CD4-positive, CD25-positive, alpha-beta regulatory T cell (primary cell): ENCODE measurements at regions not wholly inside any gene's neighbourhood (a gene's known extent, or its start where the extent isn't known, plus 50 kb on each side); places are given as distances from the start of the nearest gene placed in this dataset.

Experiments used
- ATAC-seq, 2 donors: fragments of 150-1000 bp; cut with Tn5 transposase; one replicate each; pipeline ENCODE4 v1.10.0; 2021; ENCODE audit warnings: low read depth in 2 of 2, moderate number of reproducible peaks in 2 of 2, moderate library complexity in 1 of 2
- DNase-seq, 3 donors: peaks; one replicate each; pipeline versions ENCODE4 v3.0.0 to v3.0.0-alpha.2; 2012 to 2022; ENCODE audit warnings: mixed read lengths in 1 of 3
- H3K27ac ChIP-seq: one replicate; pipeline ENCODE4 v1.7.0; 2013; ENCODE audit warnings: mild to moderate bottlenecking, low read length; ENCODE audit not compliant: insufficient read depth, poor library complexity, severe bottlenecking
- H3K27me3 ChIP-seq: one replicate; pipeline ENCODE4 v1.7.0; 2013; ENCODE audit warnings: low read length; ENCODE audit not compliant: control insufficient read depth, insufficient read depth
- H3K36me3 ChIP-seq: one replicate; pipeline ENCODE4 v1.7.0; 2013; ENCODE audit warnings: mild to moderate bottlenecking, low read length, moderate library complexity; ENCODE audit not compliant: control insufficient read depth, insufficient read depth
- H3K4me1 ChIP-seq: 2 replicates; pipeline ENCODE4 v1.7.0; 2013; ENCODE audit warnings: mild to moderate bottlenecking, low read length; ENCODE audit not compliant: insufficient read depth, control insufficient read depth, poor library complexity, severe bottlenecking
- H3K4me3 ChIP-seq: one replicate; pipeline ENCODE4 v1.7.0; 2013; ENCODE audit warnings: low read depth, mild to moderate bottlenecking, low read length, moderate library complexity
- H3K9me3 ChIP-seq, 2 experiments: 1 replicate in 1 of 2; 2 replicates in 1 of 2; pipeline ENCODE4 v1.7.0; 2013; ENCODE audit warnings: low read length in 2 of 2, mild to moderate bottlenecking in 1 of 2, moderate library complexity in 1 of 2; ENCODE audit not compliant: control insufficient read depth in 2 of 2
- H3K27ac Mint-ChIP-seq, 3 donors: one replicate each; pipeline ENCODE4 v1.8.0; 2020 to 2022; ENCODE audit warnings: mild to moderate bottlenecking in 3 of 3, mixed read lengths in 3 of 3, moderate library complexity in 2 of 3
- H3K27me3 Mint-ChIP-seq: one replicate; pipeline ENCODE4 v1.8.0; 2022; ENCODE audit warnings: mild to moderate bottlenecking, mixed read lengths
- H3K36me3 Mint-ChIP-seq: one replicate; pipeline ENCODE4 v1.8.0; 2020; ENCODE audit warnings: mixed read lengths
- H3K4me1 Mint-ChIP-seq, 4 donors: one replicate each; pipeline ENCODE4 v1.8.0; 2020 to 2022; ENCODE audit warnings: mixed read lengths in 4 of 4, mild to moderate bottlenecking in 1 of 4
- H3K4me3 Mint-ChIP-seq, 4 donors: one replicate each; pipeline ENCODE4 v1.8.0; 2020 to 2022; ENCODE audit warnings: mild to moderate bottlenecking in 4 of 4, mixed read lengths in 4 of 4, moderate library complexity in 3 of 4
- H3K9me3 Mint-ChIP-seq, 7 donors: one replicate each; pipeline ENCODE4 v1.8.0; 2020 to 2022; ENCODE audit warnings: mixed read lengths in 7 of 7, mild to moderate bottlenecking in 3 of 7, moderate library complexity in 2 of 7

- no peak overlapping the region for H3K27ac Mint-ChIP-seq
- Histone ChIP-seq H3K27me3 (no peaks in the 10 kb centered on the region), H3K9me3 (no peaks in the 10 kb centered on the region), H3K4me1 (no peaks in the 10 kb centered on the region), H3K27ac (no peak overlapping the region), H3K36me3 (no peaks in the 10 kb centered on the region), H3K4me3 (no peak overlapping the region)
- no peaks in the 10 kb centered on the region for H3K36me3 Mint-ChIP-seq
- ATAC-seq (no peak), DNase-seq (no peak)
- peaks cover 0 to 3% (median 0%) of the 10 kb centered on the region in 4 donors for H3K4me1 Mint-ChIP-seq
- peaks cover 0 to 4% (median 0%) of the 10 kb centered on the region in 7 donors for H3K9me3 Mint-ChIP-seq
- no peak overlapping the region for H3K4me3 Mint-ChIP-seq
- H3K27me3 Mint-ChIP-seq = no peaks in the 10 kb centered on the region
Measured at GRCh38 chr21:25406887-25407579, 200.2 kb downstream of the MRPL39 start.

DNA sequence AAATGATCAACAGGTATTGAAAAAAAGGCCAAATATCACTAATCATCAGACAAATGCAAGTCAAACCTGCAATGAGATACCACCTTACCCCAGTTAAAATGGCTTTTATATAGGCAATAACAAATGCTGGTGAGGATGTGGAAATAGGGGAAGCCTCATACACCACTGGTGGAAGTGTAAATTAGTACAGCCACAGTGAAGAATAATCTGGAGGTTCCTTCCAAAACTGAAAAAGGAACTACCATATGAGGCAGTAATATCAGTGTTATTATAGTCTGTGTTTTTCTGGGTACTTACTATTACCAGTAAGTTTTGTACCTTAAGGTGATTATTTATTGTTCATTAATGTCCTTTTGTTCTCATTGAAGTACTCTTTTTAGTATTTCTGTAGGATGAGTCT, 201.3 kb downstream of the MRPL39 start:
- Mint-ChIP-seq H3K27ac (no peak overlapping the region), H3K4me1 (peaks cover 0 to 3% (median 0%) of the 10 kb centered on the region in 4 donors), H3K27me3 (no peaks in the 10 kb centered on the region), H3K36me3 (no peaks in the 10 kb centered on the region), H3K9me3 (peaks cover 0 to 4% (median 0%) of the 10 kb centered on the region in 7 donors), H3K4me3 (no peak overlapping the region)
- H3K4me1 ChIP-seq = no peaks in the 10 kb centered on the region
- ATAC-seq = no peak
- no peaks in the 10 kb centered on the region for H3K9me3 ChIP-seq
- H3K27ac ChIP-seq = no peak overlapping the region
- H3K36me3 ChIP-seq = no peaks in the 10 kb centered on the region
- H3K27me3 ChIP-seq = no peaks in the 10 kb centered on the region
- no peak overlapping the region for H3K4me3 ChIP-seq
- no peak for DNase-seq

GRCh38 chr21:25402134-25402961, 204.9 kb downstream of the MRPL39 start:
- DNase-seq (no peak), ATAC-seq (no peak)
- Mint-ChIP-seq H3K36me3 (no peaks in the 10 kb centered on the region), H3K9me3 (peaks cover 0 to 4% (median 0%) of the 10 kb centered on the region in 7 donors), H3K27me3 (no peaks in the 10 kb centered on the region), H3K4me3 (no peak overlapping the region), H3K27ac (no peak overlapping the region), H3K4me1 (no peaks in the 10 kb centered on the region)
- Histone ChIP-seq H3K27me3 (no peaks in the 10 kb centered on the region), H3K4me1 (no peaks in the 10 kb centered on the region), H3K36me3 (no peaks in the 10 kb centered on the region), H3K27ac (no peak overlapping the region), H3K4me3 (no peak overlapping the region), H3K9me3 (no peaks in the 10 kb centered on the region)

DNA sequence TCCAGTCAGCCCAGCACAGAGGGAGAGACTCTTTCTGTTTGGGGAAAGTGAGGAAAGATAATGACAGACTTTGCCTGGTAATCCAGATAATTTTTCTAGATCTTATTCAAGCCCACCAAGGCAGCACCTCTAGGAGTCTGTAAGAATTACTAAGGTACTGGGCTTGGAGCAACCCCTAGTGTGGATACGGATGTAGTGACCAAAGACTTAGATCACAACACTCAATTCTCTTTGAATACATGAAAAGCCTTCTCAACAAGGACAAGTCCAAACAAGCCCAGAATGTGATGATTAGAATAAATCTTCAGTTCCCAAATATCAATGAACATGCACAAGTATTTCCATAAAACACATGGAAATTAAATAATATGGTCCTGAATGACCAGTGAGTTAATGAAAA, 206.9 kb downstream of the MRPL39 start:
- Mint-ChIP-seq H3K36me3 (no peaks in the 10 kb centered on the region), H3K27ac (no peak overlapping the region)

DNA sequence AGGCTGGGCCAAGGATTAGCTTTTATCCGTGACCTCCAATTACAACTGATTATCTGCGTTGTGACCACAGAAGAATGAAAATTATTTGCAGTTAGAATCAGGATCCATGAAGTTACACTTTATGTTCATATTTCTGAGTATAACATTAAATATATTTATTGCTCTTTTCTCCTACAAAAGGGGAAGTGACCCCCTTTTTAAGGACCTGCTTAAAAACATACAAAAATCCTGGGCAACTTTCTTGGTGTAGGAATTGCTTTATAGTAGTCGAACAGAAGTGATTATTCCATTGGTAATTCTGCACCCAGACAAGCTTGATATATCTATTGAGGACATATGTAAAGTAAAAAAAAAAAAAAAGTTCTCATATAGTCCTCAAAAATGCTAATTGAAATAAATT, 208.7 kb downstream of the MRPL39 start:
- Histone ChIP-seq H3K4me1 (no peaks in the 10 kb centered on the region), H3K4me3 (no peak overlapping the region), H3K9me3 (no peaks in the 10 kb centered on the region), H3K27ac (no peak overlapping the region), H3K27me3 (no peaks in the 10 kb centered on the region), H3K36me3 (no peaks in the 10 kb centered on the region)
- H3K4me3 Mint-ChIP-seq = no peak overlapping the region
- peaks cover 0 to 4% (median 0%) of the 10 kb centered on the region in 7 donors for H3K9me3 Mint-ChIP-seq
- no peaks in the 10 kb centered on the region for H3K27me3 Mint-ChIP-seq
- DNase-seq (no peak), ATAC-seq (no peak)
- H3K27ac Mint-ChIP-seq = no peak overlapping the region
- peaks cover 0 to 8% (median 7%) of the 10 kb centered on the region in 4 donors for H3K4me1 Mint-ChIP-seq
- H3K36me3 Mint-ChIP-seq = no peaks in the 10 kb centered on the region

More for the DNA sequence above, 206.9 kb downstream of the MRPL39 start:
- H3K9me3 ChIP-seq = no peaks in the 10 kb centered on the region
- no peaks in the 10 kb centered on the region for H3K27me3 ChIP-seq
- H3K4me1 ChIP-seq = no peaks in the 10 kb centered on the region
- Mint-ChIP-seq H3K9me3 (peaks cover 0 to 4% (median 0%) of the 10 kb centered on the region in 7 donors), H3K4me3 (no peak overlapping the region), H3K4me1 (peaks cover 0 to 8% (median 7%) of the 10 kb centered on the region in 4 donors), H3K27me3 (no peaks in the 10 kb centered on the region)
- no peak overlapping the region for H3K27ac ChIP-seq
- H3K4me3 ChIP-seq = no peak overlapping the region
- H3K36me3 ChIP-seq = no peaks in the 10 kb centered on the region
- DNase-seq (no peak), ATAC-seq (no peak)

- Histone ChIP-seq H3K27me3 (no peaks in the 10 kb centered on the region), H3K27ac (no peak overlapping the region), H3K9me3 (no peaks in the 10 kb centered on the region), H3K4me1 (no peaks in the 10 kb centered on the region), H3K36me3 (no peaks in the 10 kb centered on the region), H3K4me3 (peak overlapping the region; percentile 14)
- Mint-ChIP-seq H3K36me3 (no peaks in the 10 kb centered on the region), H3K27me3 (no peaks in the 10 kb centered on the region), H3K27ac (peak overlapping the region in 1 of 3 donors; percentile 23), H3K9me3 (peaks cover 0 to 1% (median 0%) of the 10 kb centered on the region in 7 donors), H3K4me3 (peak overlapping the region in 1 of 4 donors; percentile 39), H3K4me1 (peaks cover 0 to 8% (median 7%) of the 10 kb centered on the region in 4 donors)
- peak in 1 of 3 donors; percentile 39 for DNase-seq
- ATAC-seq = peak; percentile 46 to 61
Measured at GRCh38 chr21:25396135-25396711, 211.1 kb downstream of the MRPL39 start.

DNA sequence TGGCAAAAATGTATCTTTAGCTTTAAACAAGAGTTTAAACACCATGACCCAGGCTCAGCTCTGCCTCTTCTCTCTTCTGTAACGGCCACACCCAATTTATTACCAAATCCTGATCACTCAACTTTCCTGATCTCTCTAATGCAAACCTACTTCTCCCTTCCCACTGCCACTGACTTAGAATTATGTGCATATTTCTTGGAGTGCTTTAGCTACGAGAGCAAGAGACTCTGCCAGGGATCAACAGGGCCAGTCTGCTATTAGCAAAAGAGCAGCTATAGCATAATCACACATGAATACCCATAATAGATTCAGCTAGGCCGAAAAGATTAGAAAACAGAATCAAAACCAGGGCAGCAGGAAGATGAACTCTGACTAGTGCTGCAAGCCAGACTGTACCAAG, 215.5 kb downstream of the MRPL39 start:
- H3K4me1 Mint-ChIP-seq = peaks cover 0 to 8% (median 7%) of the 10 kb centered on the region in 4 donors
- no peak overlapping the region for H3K27ac ChIP-seq

More for the DNA sequence above, 215.5 kb downstream of the MRPL39 start:
- Mint-ChIP-seq H3K4me3 (peak overlapping the region in 1 of 4 donors; percentile 53), H3K9me3 (peaks cover 0 to 1% (median 0%) of the 10 kb centered on the region in 7 donors), H3K36me3 (no peaks in the 10 kb centered on the region), H3K27ac (no peak overlapping the region), H3K27me3 (no peaks in the 10 kb centered on the region)
- ATAC-seq (no peak), DNase-seq (no peak)
- no peaks in the 10 kb centered on the region for H3K9me3 ChIP-seq
- H3K27me3 ChIP-seq = no peaks in the 10 kb centered on the region
- H3K36me3 ChIP-seq = no peaks in the 10 kb centered on the region
- H3K4me1 ChIP-seq = no peaks in the 10 kb centered on the region
- no peak overlapping the region for H3K4me3 ChIP-seq
